ENCODE measurements at regions not wholly inside any gene's neighbourhood (a gene's known extent, or its start where the extent isn't known, plus 50 kb on each side); places are given as distances from the start of the nearest gene placed in this dataset.
A peak's percentile ranks its signal among the peaks of the same experiment; 100 is the strongest.

GRCh38 chr17:77311371-77311981 is 170.7 kb downstream of the SEC14L1 start:
- no peak overlapping the region for H3K4me2 ChIP-seq (ENCODE audit: low read depth, low read length)

GRCh38 chr17:77312061-77312701 is 171.4 kb downstream of the SEC14L1 start:
- no peaks in the 10 kb centered on the region for H3K9me3 ChIP-seq (ENCODE audit: low read length)
- DNase-seq (ENCODE audit: low spot score) (no peak), ATAC-seq (no peak), FAIRE-seq (no peak)
- BruUV-seq (replicated peaks) = no TSS peak
- H3K79me2 ChIP-seq (ENCODE audit: insufficient read depth, low read length) = peaks cover 83% of the 10 kb centered on the region
- WGBS (ENCODE audit: low lambda C conversion rate) = 93% methylated on average over 18 of the region's 18 CpGs
- no peak overlapping the region for H3K4me3 ChIP-seq (replicated peaks in 1 of 3; ENCODE audit: insufficient read depth in 1 of 3, low read depth in 2 of 3, low read length in 3 of 3)
- POLR2A ChIA-PET = interaction anchor here (1.5 to 2.5 kb wide), 3 partner anchors 11 to 26 kb away, joined by 6 to 27 read pairs (median 15); no protein-coding TSS in a partner anchor
- no peaks in the 10 kb centered on the region for H3K27me3 ChIP-seq (ENCODE audit: control insufficient read depth in 1 of 2, insufficient read depth in 2 of 2, low read length in 2 of 2)
- H4K20me1 ChIP-seq (ENCODE audit: insufficient read depth, low read length) = peaks cover 69% of the 10 kb centered on the region; the same call in 1 of the 2 replicates
- in situ Hi-C loops (cut with HindIII; ENCODE audit: extremely low pct_ligation_motif_present, low pct_unique_long_range_greater_than_20kb) (no loop called here), intact Hi-C loops (cut with micrococcal nuclease; ENCODE audit: unreplicated experiment) (no loop called here)
- no peak overlapping the region for H3K9ac ChIP-seq (ENCODE audit: insufficient read depth, low read depth, low read length)
- CTCF ChIA-PET (ENCODE audit: low intra/inter-chr PET ratio, low total read pairs) = no interaction called here
- H2AFZ ChIP-seq (ENCODE audit: low read length) = no peak overlapping the region
- H3K4me2 ChIP-seq (ENCODE audit: low read depth, low read length) = no peak overlapping the region
- H3K27ac ChIP-seq (ENCODE audit: extremely low read length, insufficient read depth, low read length) = peak overlapping the region; percentile 50
- TF ChIP-seq, protein P1, sequence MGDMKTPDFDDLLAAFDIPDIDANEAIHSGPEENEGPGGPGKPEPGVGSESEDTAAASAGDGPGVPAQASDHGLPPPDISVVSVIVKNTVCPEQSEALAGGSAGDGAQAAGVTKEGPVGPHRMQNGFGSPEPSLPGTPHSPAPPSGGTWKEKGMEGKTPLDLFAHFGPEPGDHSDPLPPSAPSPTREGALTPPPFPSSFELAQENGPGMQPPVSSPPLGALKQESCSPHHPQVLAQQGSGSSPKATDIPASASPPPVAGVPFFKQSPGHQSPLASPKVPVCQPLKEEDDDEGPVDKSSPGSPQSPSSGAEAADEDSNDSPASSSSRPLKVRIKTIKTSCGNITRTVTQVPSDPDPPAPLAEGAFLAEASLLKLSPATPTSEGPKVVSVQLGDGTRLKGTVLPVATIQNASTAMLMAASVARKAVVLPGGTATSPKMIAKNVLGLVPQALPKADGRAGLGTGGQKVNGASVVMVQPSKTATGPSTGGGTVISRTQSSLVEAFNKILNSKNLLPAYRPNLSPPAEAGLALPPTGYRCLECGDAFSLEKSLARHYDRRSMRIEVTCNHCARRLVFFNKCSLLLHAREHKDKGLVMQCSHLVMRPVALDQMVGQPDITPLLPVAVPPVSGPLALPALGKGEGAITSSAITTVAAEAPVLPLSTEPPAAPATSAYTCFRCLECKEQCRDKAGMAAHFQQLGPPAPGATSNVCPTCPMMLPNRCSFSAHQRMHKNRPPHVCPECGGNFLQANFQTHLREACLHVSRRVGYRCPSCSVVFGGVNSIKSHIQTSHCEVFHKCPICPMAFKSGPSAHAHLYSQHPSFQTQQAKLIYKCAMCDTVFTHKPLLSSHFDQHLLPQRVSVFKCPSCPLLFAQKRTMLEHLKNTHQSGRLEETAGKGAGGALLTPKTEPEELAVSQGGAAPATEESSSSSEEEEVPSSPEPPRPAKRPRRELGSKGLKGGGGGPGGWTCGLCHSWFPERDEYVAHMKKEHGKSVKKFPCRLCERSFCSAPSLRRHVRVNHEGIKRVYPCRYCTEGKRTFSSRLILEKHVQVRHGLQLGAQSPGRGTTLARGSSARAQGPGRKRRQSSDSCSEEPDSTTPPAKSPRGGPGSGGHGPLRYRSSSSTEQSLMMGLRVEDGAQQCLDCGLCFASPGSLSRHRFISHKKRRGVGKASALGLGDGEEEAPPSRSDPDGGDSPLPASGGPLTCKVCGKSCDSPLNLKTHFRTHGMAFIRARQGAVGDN (CRISPR knock-in tag; IDR thresholded peaks at IDR 0.05) = 0 out of 2 replicates have a peak, but pooled peaks have one; percentile 25
- TF ChIP-seq ZNF776 (CRISPR knock-in tag; IDR thresholded peaks at IDR 0.05) = no peak
- no peak for TF ChIP-seq KLF12 (CRISPR knock-in tag; IDR thresholded peaks at IDR 0.05; ENCODE audit: borderline replicate concordance)
- peaks cover 40 to 79% of the 10 kb centered on the region in 2 experiments; a peak in 4 of 5 replicates for H3K36me3 ChIP-seq (replicated peaks in 1 of 2; ENCODE audit: control insufficient read depth in 1 of 2, insufficient read depth in 2 of 2, low read length in 2 of 2)
- H3K4me1 ChIP-seq (ENCODE audit: insufficient read depth, low read length) = peaks cover 64% of the 10 kb centered on the region

More at GRCh38 chr17:77311371-77311981, 170.7 kb downstream of the SEC14L1 start:
- in situ Hi-C loops (cut with HindIII; ENCODE audit: extremely low pct_ligation_motif_present, low pct_unique_long_range_greater_than_20kb) = no loop called here
- Histone ChIP-seq H3K4me3 (replicated peaks in 1 of 3; ENCODE audit: insufficient read depth in 1 of 3, low read depth in 2 of 3, low read length in 3 of 3) (no peak overlapping the region), H3K27me3 (ENCODE audit: control insufficient read depth in 1 of 2, insufficient read depth in 2 of 2, low read length in 2 of 2) (no peaks in the 10 kb centered on the region), H3K4me1 (ENCODE audit: insufficient read depth, low read length) (peaks cover 68% of the 10 kb centered on the region), H3K79me2 (ENCODE audit: insufficient read depth, low read length) (peaks cover 85% of the 10 kb centered on the region), H2AFZ (ENCODE audit: low read length) (no peak overlapping the region), H3K27ac (ENCODE audit: extremely low read length, insufficient read depth, low read length) (no peak overlapping the region), H3K9me3 (ENCODE audit: low read length) (no peaks in the 10 kb centered on the region), H3K9ac (ENCODE audit: insufficient read depth, low read depth, low read length) (no peak overlapping the region), H4K20me1 (ENCODE audit: insufficient read depth, low read length) (peaks cover 71% of the 10 kb centered on the region; the same call in 1 of the 2 replicates), H3K36me3 (replicated peaks in 1 of 2; ENCODE audit: control insufficient read depth in 1 of 2, insufficient read depth in 2 of 2, low read length in 2 of 2) (peaks cover 37 to 72% of the 10 kb centered on the region in 2 experiments; a peak in 4 of 5 replicates)
- no peak for FAIRE-seq
- TF ChIP-seq GFI1 (CRISPR knock-in tag; IDR thresholded peaks at IDR 0.05; ENCODE audit: borderline replicate concordance) (0 out of 2 replicates have a peak, but pooled peaks have one; percentile 27), ZNF572 (CRISPR knock-in tag; IDR thresholded peaks at IDR 0.05) (0 out of 2 replicates have a peak, but pooled peaks have one; percentile 31), AGO2 (optimal IDR thresholded peaks at IDR 0.05; ENCODE audit: low read depth, low read length) (peak; percentile 42), MTA1 (CRISPR knock-in tag; IDR thresholded peaks at IDR 0.05; ENCODE audit: borderline replicate concordance) (0 out of 2 replicates have a peak, but pooled peaks have one; percentile 26), ZEB1 (IDR thresholded peaks at IDR 0.05; ENCODE audit: insufficient replicate concordance, low read depth) (no peak)
- POLR2A ChIA-PET = interaction anchor here (0.5 kb wide), 1 partner anchor 81 kb away, joined by 3 read pairs; no protein-coding TSS in a partner anchor
- intact Hi-C loops (cut with micrococcal nuclease; ENCODE audit: unreplicated experiment) = no loop called here
- CTCF ChIA-PET (ENCODE audit: low intra/inter-chr PET ratio, low total read pairs) = no interaction called here
- BruUV-seq (replicated peaks) = no TSS peak
- ATAC-seq = no peak
- DNase-seq (ENCODE audit: low spot score) = no peak
- 96% methylated on average over 10 of the region's 15 CpGs for WGBS (ENCODE audit: low lambda C conversion rate)

Data from HepG2 (cell line).